ENCODE measurements at regions not wholly inside any gene's neighbourhood (a gene's known extent, or its start where the extent isn't known, plus 50 kb on each side); places are given as distances from the start of the nearest gene placed in this dataset.

- TF ChIP-seq CTCF (IDR thresholded peaks at IDR 0.05; ENCODE audit: unreplicated experiment) = no peak
- Mint-ChIP-seq H3K27me3 (ENCODE audit: unreplicated experiment) (peaks cover 94% of the 10 kb centered on the region), H3K36me3 (ENCODE audit: insufficient read depth, unreplicated experiment) (no peaks in the 10 kb centered on the region), H3K4me1 (ENCODE audit: low read depth, unreplicated experiment) (no peaks in the 10 kb centered on the region), H3K27ac (ENCODE audit: unreplicated experiment) (no peak overlapping the region), H3K4me3 (ENCODE audit: low read depth, unreplicated experiment) (no peak overlapping the region), H3K9me3 (ENCODE audit: low read depth, unreplicated experiment) (no peaks in the 10 kb centered on the region)
- CTCF ChIA-PET = no interaction called here
- intact Hi-C loops (cut with micrococcal nuclease; ENCODE audit: unreplicated experiment) = no loop called here
- DNase-seq = no peak
- no TSS peak for BruUV-seq (replicated peaks)
These were observed 93.0 kb downstream of the UTP18 start for GRCh38 chr17:51353296-51353695.

DNA sequence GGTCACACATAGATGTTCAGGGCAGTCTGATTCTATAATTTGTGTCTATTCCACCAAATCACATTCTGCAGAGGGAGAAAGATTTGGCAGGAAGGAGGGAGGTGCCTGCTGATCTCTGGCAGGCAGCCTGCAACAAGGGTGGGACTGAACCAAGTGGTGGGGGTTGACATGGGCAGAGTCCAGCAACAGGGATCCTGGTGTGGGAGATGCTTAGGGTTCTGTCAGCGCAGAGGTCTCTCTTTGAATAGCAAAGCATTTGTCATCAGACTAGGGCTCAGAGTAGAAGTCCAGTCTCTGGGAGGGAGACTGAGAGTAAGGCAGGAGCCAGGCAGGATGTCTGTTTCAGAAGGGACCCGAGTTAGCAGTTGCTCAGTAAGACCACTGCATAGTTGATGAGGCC is 94.6 kb downstream of the UTP18 start:
- Mint-ChIP-seq H3K4me1 (ENCODE audit: low read depth, unreplicated experiment) (no peaks in the 10 kb centered on the region), H3K27ac (ENCODE audit: unreplicated experiment) (no peak overlapping the region), H3K36me3 (ENCODE audit: insufficient read depth, unreplicated experiment) (no peaks in the 10 kb centered on the region), H3K27me3 (ENCODE audit: unreplicated experiment) (peaks cover 96% of the 10 kb centered on the region), H3K4me3 (ENCODE audit: low read depth, unreplicated experiment) (no peak overlapping the region), H3K9me3 (ENCODE audit: low read depth, unreplicated experiment) (no peaks in the 10 kb centered on the region)
- CTCF ChIA-PET = no interaction called here
- no peak for DNase-seq
- intact Hi-C loops (cut with micrococcal nuclease; ENCODE audit: unreplicated experiment) = no loop called here
- TF ChIP-seq CTCF (IDR thresholded peaks at IDR 0.05; ENCODE audit: unreplicated experiment) = no peak
- BruUV-seq (replicated peaks) = no TSS peak

DNA sequence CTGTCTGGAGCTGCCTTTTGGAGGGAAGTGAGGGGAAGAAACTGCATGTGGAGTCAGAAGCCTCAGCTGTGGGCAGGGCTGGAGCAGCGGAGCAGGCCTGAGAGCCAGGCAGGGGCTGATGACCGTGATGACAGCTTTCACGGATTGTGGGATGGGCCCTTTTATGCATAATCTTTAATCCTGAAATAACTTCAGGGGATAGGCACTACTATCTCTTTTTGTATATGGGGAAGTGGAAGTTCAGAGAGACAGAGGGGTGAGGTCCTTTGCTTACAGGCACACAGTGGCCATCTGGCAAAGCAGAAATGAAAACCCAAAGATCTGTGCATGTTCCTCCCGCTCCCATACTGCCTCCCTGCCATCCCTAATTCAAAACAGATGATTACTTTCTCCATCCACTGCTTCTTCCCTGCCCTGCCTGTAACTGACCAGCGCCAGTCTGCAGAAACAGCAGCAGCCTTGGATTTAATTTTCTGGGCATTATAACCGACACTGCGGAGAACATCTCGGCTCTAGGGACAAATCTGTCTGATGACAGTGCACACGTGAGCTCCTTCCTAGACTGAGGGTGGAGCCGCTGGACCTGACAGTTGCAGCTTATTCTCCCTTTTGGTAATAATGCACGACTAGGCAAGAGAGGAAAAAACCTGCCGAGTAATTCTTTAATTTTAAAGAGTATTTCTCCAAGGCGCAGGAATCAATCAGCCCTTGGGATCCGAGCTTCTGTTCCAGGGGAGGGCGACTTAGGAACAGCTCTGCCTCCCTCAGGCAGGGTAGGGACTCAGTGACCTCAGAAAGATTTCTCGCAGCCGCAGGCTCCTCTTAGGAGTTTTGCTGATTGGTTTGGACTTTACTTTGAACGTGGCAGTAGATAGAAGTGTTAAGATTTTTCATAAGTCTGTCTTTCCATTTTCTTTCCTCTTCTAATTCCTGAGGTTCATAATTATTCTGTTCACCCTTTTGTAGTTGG is 95.4 kb downstream of the UTP18 start:
- Mint-ChIP-seq H3K9me3 (ENCODE audit: low read depth, unreplicated experiment) (no peaks in the 10 kb centered on the region), H3K4me1 (ENCODE audit: low read depth, unreplicated experiment) (no peaks in the 10 kb centered on the region), H3K4me3 (ENCODE audit: low read depth, unreplicated experiment) (no peak overlapping the region), H3K27ac (ENCODE audit: unreplicated experiment) (no peak overlapping the region), H3K27me3 (ENCODE audit: unreplicated experiment) (peaks cover 96% of the 10 kb centered on the region), H3K36me3 (ENCODE audit: insufficient read depth, unreplicated experiment) (no peaks in the 10 kb centered on the region)
- intact Hi-C loops (cut with micrococcal nuclease; ENCODE audit: unreplicated experiment) = no loop called here
- no peak for TF ChIP-seq CTCF (IDR thresholded peaks at IDR 0.05; ENCODE audit: unreplicated experiment)
- BruUV-seq (replicated peaks) = no TSS peak
- CTCF ChIA-PET = interaction anchor here (0.6 kb wide), 1 partner anchor 526 kb away, joined by 8 read pairs; no protein-coding TSS in a partner anchor
- DNase-seq = no peak

- no peak for DNase-seq
- intact Hi-C loops (cut with micrococcal nuclease; ENCODE audit: unreplicated experiment) = no loop called here
- Mint-ChIP-seq H3K9me3 (ENCODE audit: low read depth, unreplicated experiment) (no peaks in the 10 kb centered on the region), H3K4me1 (ENCODE audit: low read depth, unreplicated experiment) (no peaks in the 10 kb centered on the region), H3K27ac (ENCODE audit: unreplicated experiment) (no peak overlapping the region), H3K4me3 (ENCODE audit: low read depth, unreplicated experiment) (no peak overlapping the region), H3K36me3 (ENCODE audit: insufficient read depth, unreplicated experiment) (no peaks in the 10 kb centered on the region), H3K27me3 (ENCODE audit: unreplicated experiment) (peaks cover 93% of the 10 kb centered on the region)
- CTCF ChIA-PET = no interaction called here
- BruUV-seq (replicated peaks) = no TSS peak
- TF ChIP-seq CTCF (IDR thresholded peaks at IDR 0.05; ENCODE audit: unreplicated experiment) = no peak
These were observed 98.7 kb downstream of the UTP18 start for GRCh38 chr17:51359055-51359454.
